H9 (cell line): ENCODE measurements at regions not wholly inside any gene's neighbourhood (a gene's known extent, or its start where the extent isn't known, plus 50 kb on each side); places are given as distances from the start of the nearest gene placed in this dataset.

Experiments
- DNase-seq: peaks from one replicate; pipeline ENCODE4 v3.0.0-alpha.2; 2017
- H2AFZ ChIP-seq: one replicate; pipeline ENCODE4 v1.6.1; 2013; ENCODE audit warnings: mild to moderate bottlenecking, low read length, control low read depth, moderate library complexity
- H2AK5ac ChIP-seq: 2 replicates; pipeline ENCODE4 v1.6.1; 2013; ENCODE audit warnings: low read length, control low read depth, mixed read lengths; ENCODE audit not compliant: insufficient read length
- H2BK120ac ChIP-seq: one replicate; pipeline ENCODE4 v1.6.1; 2013; ENCODE audit warnings: low read depth, mild to moderate bottlenecking, low read length, control low read depth, inconsistent platforms; ENCODE audit not compliant: poor library complexity, severe bottlenecking
- H2BK12ac ChIP-seq: 2 replicates; pipeline ENCODE4 v1.6.1; 2013; ENCODE audit warnings: low read length, control low read depth, mixed read lengths, low read depth; ENCODE audit not compliant: insufficient read length
- H2BK15ac ChIP-seq: 2 replicates; pipeline ENCODE4 v1.6.1; 2013; ENCODE audit warnings: low read depth, low read length, control low read depth
- H2BK20ac ChIP-seq: one replicate; pipeline ENCODE4 v1.6.1; 2013; ENCODE audit warnings: low read depth, mild to moderate bottlenecking, low read length, control low read depth, inconsistent platforms; ENCODE audit not compliant: poor library complexity, severe bottlenecking
- H2BK5ac ChIP-seq: 2 replicates; pipeline ENCODE4 v1.6.1; 2013; ENCODE audit warnings: low read length, control low read depth, mixed read lengths; ENCODE audit not compliant: insufficient read length
- H3K14ac ChIP-seq: 2 replicates; pipeline ENCODE4 v1.6.1; 2013; ENCODE audit warnings: low read length, control low read depth; ENCODE audit not compliant: insufficient read depth
- H3K18ac ChIP-seq: 2 replicates; pipeline ENCODE4 v1.6.1; 2013; ENCODE audit warnings: low read depth, mild to moderate bottlenecking, mixed read lengths, low read length, control low read depth; ENCODE audit not compliant: insufficient read length
- H3K23ac ChIP-seq: 2 replicates; pipeline ENCODE4 v1.6.1; 2013; ENCODE audit warnings: low read length, control low read depth, mixed read lengths, low read depth; ENCODE audit not compliant: insufficient read length
- H3K23me2 ChIP-seq: 2 replicates; pipeline ENCODE4 v1.6.1; 2013; ENCODE audit warnings: low read depth, mild to moderate bottlenecking, mixed read lengths, low read length, control low read depth; ENCODE audit not compliant: insufficient read length, poor library complexity, severe bottlenecking
- H3K27ac ChIP-seq: 2 replicates; pipeline ENCODE4 v1.5.1; 2013; ENCODE audit warnings: low read length, control low read depth, mixed read lengths, low read depth; ENCODE audit not compliant: insufficient read length
- H3K27me3 ChIP-seq: 2 replicates; pipeline ENCODE4 v1.6.1; 2013; ENCODE audit warnings: low read length, control low read depth, inconsistent platforms; ENCODE audit not compliant: insufficient read depth
- H3K4ac ChIP-seq: 2 replicates; pipeline ENCODE4 v1.6.1; 2013; ENCODE audit warnings: low read depth, mild to moderate bottlenecking, control low read depth, inconsistent platforms, low read length, moderate library complexity
- H3K4me1 ChIP-seq: 2 replicates; pipeline ENCODE4 v1.6.1; 2013; ENCODE audit warnings: low read length, control low read depth, inconsistent platforms; ENCODE audit not compliant: insufficient read depth
- H3K4me2 ChIP-seq: 2 replicates; pipeline ENCODE4 v1.6.1; 2013; ENCODE audit warnings: low read length, control low read depth, mixed read lengths; ENCODE audit not compliant: insufficient read length, insufficient read depth
- H3K56ac ChIP-seq: 2 replicates; pipeline ENCODE4 v1.6.1; 2013; ENCODE audit warnings: low read depth, mild to moderate bottlenecking, mixed read lengths, low read length, control low read depth; ENCODE audit not compliant: insufficient read length
- H3K79me1 ChIP-seq: 2 replicates; pipeline ENCODE4 v1.6.1; 2013; ENCODE audit warnings: low read depth, mild to moderate bottlenecking, moderate library complexity, low read length, control low read depth, inconsistent platforms; ENCODE audit not compliant: insufficient read depth, poor library complexity, severe bottlenecking
- H3K79me2 ChIP-seq: 2 replicates; pipeline ENCODE4 v1.6.1; 2013; ENCODE audit warnings: low read length, control low read depth, inconsistent platforms; ENCODE audit not compliant: insufficient read depth
- H3K9ac ChIP-seq: 2 replicates; pipeline ENCODE4 v1.6.1; 2013; ENCODE audit warnings: low read length, control low read depth, mixed read lengths; ENCODE audit not compliant: insufficient read length; ENCODE audit errors: extremely low read depth
- H3K9me3 ChIP-seq: one replicate; pipeline ENCODE4 v1.6.1; 2013; ENCODE audit warnings: low read depth, low read length, inconsistent platforms; ENCODE audit not compliant: control insufficient read depth
- H3T11ph ChIP-seq: one replicate; pipeline ENCODE4 v1.6.1; 2013; ENCODE audit warnings: mild to moderate bottlenecking, low read length, control low read depth, inconsistent platforms
- H4K20me1 ChIP-seq: one replicate; pipeline ENCODE4 v1.6.1; 2013; ENCODE audit not compliant: control insufficient read depth, insufficient read length, insufficient read depth
- H4K5ac ChIP-seq: 2 replicates; pipeline ENCODE4 v1.6.1; 2013; ENCODE audit warnings: low read depth, mild to moderate bottlenecking, mixed read lengths, low read length, control low read depth; ENCODE audit not compliant: insufficient read length
- H4K8ac ChIP-seq: replicated peaks from 2 replicates; pipeline ENCODE4 v1.6.1; 2013; ENCODE audit warnings: low read length, control low read depth, mixed read lengths, low read depth; ENCODE audit not compliant: insufficient read length
- H4K91ac ChIP-seq: 2 replicates; pipeline ENCODE4 v1.6.1; 2013; ENCODE audit warnings: low read depth, mild to moderate bottlenecking, moderate library complexity, mixed read lengths, low read length, control low read depth; ENCODE audit not compliant: insufficient read length
- H3K27ac Mint-ChIP-seq, 3 experiments: 2 replicates in 2 of 3; 3 replicates in 1 of 3; pipeline ENCODE4 v1.8.0; 2020 to 2021; ENCODE audit warnings: mixed read lengths in 3 of 3, mild to moderate bottlenecking in 1 of 3, moderate library complexity in 1 of 3
- H3K27me3 Mint-ChIP-seq: 2 replicates; pipeline ENCODE4 v1.8.0; 2021; ENCODE audit warnings: low read depth, mild to moderate bottlenecking, moderate library complexity, mixed read lengths
- H3K36me3 Mint-ChIP-seq, 3 experiments: 2 replicates in 2 of 3; 3 replicates in 1 of 3; pipeline ENCODE4 v1.8.0; 2020 to 2021; ENCODE audit warnings: low read depth in 3 of 3, mixed read lengths in 3 of 3; ENCODE audit not compliant: insufficient read depth in 1 of 3
- H3K4me1 Mint-ChIP-seq, 2 experiments: 2 replicates each; pipeline ENCODE4 v1.8.0; 2020; ENCODE audit warnings: mixed read lengths in 2 of 2
- H3K4me3 Mint-ChIP-seq, 2 experiments: 2 replicates in 1 of 2; 3 replicates in 1 of 2; pipeline ENCODE4 v1.8.0; 2020 to 2021; ENCODE audit warnings: mild to moderate bottlenecking in 2 of 2, mixed read lengths in 2 of 2, moderate library complexity in 1 of 2
- H3K9me3 Mint-ChIP-seq, 2 experiments: 2 replicates in 1 of 2; 3 replicates in 1 of 2; pipeline ENCODE4 v1.8.0; 2020; ENCODE audit warnings: mild to moderate bottlenecking in 2 of 2, mixed read lengths in 2 of 2, moderate library complexity in 1 of 2
- CTCF ChIP-seq: fragments of 200-600 bp; sonication (generic); conservative IDR thresholded peaks from 3 replicates; pipeline ENCODE4 v1.8.0; 2021; ENCODE audit warnings: antibody characterized with exemption, mild to moderate bottlenecking
- whole genome bisulfite sequencing: extraction: QIAGEN DNeasy Blood & Tissue Kit; methylation state at CpG from one replicate; pipeline ENCODE4 v1.1.7; 2013; ENCODE audit warnings: missing lambda C conversion rate, low lambda C conversion rate, mixed read lengths; ENCODE audit not compliant: insufficient read length; ENCODE audit errors: extremely low coverage; 5-methylcytosine and 5-hydroxymethylcytosine counted together

- no CpG with 5 or more reads among the region's 7 CpGs for WGBS
- Histone ChIP-seq H2BK20ac (no peak overlapping the region), H4K8ac (no peak overlapping the region), H4K5ac (no peak overlapping the region), H4K20me1 (no peaks in the 10 kb centered on the region), H2BK120ac (no peak overlapping the region), H2BK15ac (no peak overlapping the region), H3K23ac (no peak overlapping the region), H3K79me1 (no peaks in the 10 kb centered on the region), H3K23me2 (no peaks in the 10 kb centered on the region), H3K27ac (no peak overlapping the region), H3K4ac (no peak overlapping the region), H2BK5ac (no peak overlapping the region), H3K56ac (no peak overlapping the region), H3K18ac (no peak overlapping the region), H3K4me1 (no peaks in the 10 kb centered on the region), H2AFZ (no peak overlapping the region), H4K91ac (no peak overlapping the region), H2AK5ac (no peak overlapping the region), H3K9me3 (no peaks in the 10 kb centered on the region), H3T11ph (no peak overlapping the region), H2BK12ac (no peak overlapping the region), H3K14ac (no peak overlapping the region), H3K4me2 (no peak overlapping the region), H3K9ac (no peak overlapping the region), H3K27me3 (no peaks in the 10 kb centered on the region), H3K79me2 (no peaks in the 10 kb centered on the region)
- H3K9me3 Mint-ChIP-seq, result no peaks in the 10 kb centered on the region
- no peak overlapping the region for H3K27ac Mint-ChIP-seq
- DNase-seq, result no peak
- H3K27me3 Mint-ChIP-seq, result no peaks in the 10 kb centered on the region
- no peak for TF ChIP-seq CTCF
- peaks cover 0 to 2% (median 0%) of the 10 kb centered on the region in 3 experiments; a peak in 1 of 7 replicates for H3K36me3 Mint-ChIP-seq
- H3K4me3 Mint-ChIP-seq, result no peak overlapping the region
- no peaks in the 10 kb centered on the region; a peak in 1 of 4 replicates for H3K4me1 Mint-ChIP-seq
These were observed 98.3 kb upstream of the SELENOK start for GRCh38 chr3:53989946-53990345.
